GM23338 (cell line): ENCODE measurements at regions not wholly inside any gene's neighbourhood (a gene's known extent, or its start where the extent isn't known, plus 50 kb on each side); places are given as distances from the start of the nearest gene placed in this dataset.

Source experiments
- ATAC-seq: fragments of 200-7000 bp; cut with Tn5 transposase; 3 replicates; pipeline ENCODE4 v1.9.1; 2020
- DNase-seq: peaks from one replicate; pipeline ENCODE4 v3.0.0-alpha.2; 2015; ENCODE audit warnings: low spot score
- H2AFZ ChIP-seq: fragments of 200-600 bp; sonication (generic); 2 replicates; pipeline ENCODE4 v1.8.0; 2016; ENCODE audit warnings: antibody characterized with exemption, mild to moderate bottlenecking, moderate library complexity
- H3F3A ChIP-seq: fragments of 200-600 bp; sonication (generic); replicated peaks from 2 replicates; pipeline ENCODE4 v1.8.0; 2017; ENCODE audit warnings: antibody characterized with exemption, mixed run types, low read depth
- H3K27ac ChIP-seq: fragments of 200-600 bp; sonication (generic); 2 replicates; pipeline ENCODE4 v1.6.1; 2016; ENCODE audit warnings: low read depth
- H3K27me3 ChIP-seq: fragments of 200-600 bp; sonication (generic); 2 replicates; pipeline ENCODE4 v1.8.0; 2016; ENCODE audit warnings: mild to moderate bottlenecking, mixed run types, moderate library complexity; ENCODE audit not compliant: insufficient read depth
- H3K36me3 ChIP-seq: fragments of 200-600 bp; sonication (generic); 2 replicates; pipeline ENCODE4 v1.8.0; 2016; ENCODE audit warnings: mild to moderate bottlenecking; ENCODE audit not compliant: insufficient read depth
- H3K4me1 ChIP-seq: fragments of 200-600 bp; sonication (generic); 2 replicates; pipeline ENCODE4 v1.8.0; 2016; ENCODE audit warnings: mild to moderate bottlenecking, moderate library complexity; ENCODE audit not compliant: insufficient read depth
- H3K4me2 ChIP-seq: fragments of 200-600 bp; sonication (generic); 2 replicates; pipeline ENCODE4 v1.7.1; 2017; ENCODE audit warnings: mixed run types
- H3K4me3 ChIP-seq: fragments of 200-600 bp; sonication (generic); 2 replicates; pipeline ENCODE4 v1.6.1; 2016; ENCODE audit warnings: mixed run types
- H3K79me2 ChIP-seq: fragments of 200-600 bp; sonication (generic); replicated peaks from 2 replicates; pipeline ENCODE4 v1.8.0; 2017; ENCODE audit warnings: mild to moderate bottlenecking; ENCODE audit not compliant: insufficient read depth
- H3K9me2 ChIP-seq: fragments of 200-600 bp; sonication (generic); 2 replicates; pipeline ENCODE4 v1.8.0; 2017; ENCODE audit not compliant: insufficient read depth
- H4K20me1 ChIP-seq: fragments of 200-600 bp; sonication (generic); replicated peaks from 2 replicates; pipeline ENCODE4 v1.8.0; 2017; ENCODE audit warnings: mild to moderate bottlenecking; ENCODE audit not compliant: insufficient read depth
- H3K27ac Mint-ChIP-seq: 2 replicates; pipeline ENCODE4 v1.8.0; 2020; ENCODE audit warnings: inconsistent platforms, mild to moderate bottlenecking, moderate library complexity, mixed read lengths
- H3K27me3 Mint-ChIP-seq: 3 replicates; pipeline ENCODE4 v1.8.0; 2022; ENCODE audit warnings: low read depth, mild to moderate bottlenecking, moderate library complexity, mixed read lengths, inconsistent platforms; ENCODE audit not compliant: insufficient read depth, poor library complexity
- H3K36me3 Mint-ChIP-seq: 3 replicates; pipeline ENCODE4 v1.8.0; 2021; ENCODE audit warnings: low read depth, mild to moderate bottlenecking, inconsistent platforms, moderate library complexity, mixed read lengths
- H3K4me1 Mint-ChIP-seq: 3 replicates; pipeline ENCODE4 v1.8.0; 2020; ENCODE audit warnings: mild to moderate bottlenecking, inconsistent platforms, mixed read lengths
- H3K4me3 Mint-ChIP-seq: 3 replicates; pipeline ENCODE4 v1.8.0; 2021; ENCODE audit warnings: moderate library complexity, mild to moderate bottlenecking, inconsistent platforms, mixed read lengths
- H3K9me3 Mint-ChIP-seq: 3 replicates; pipeline ENCODE4 v1.8.0; 2020; ENCODE audit warnings: moderate library complexity, mild to moderate bottlenecking, inconsistent platforms, mixed read lengths
- CREB1 ChIP-seq: fragments of 250-450 bp; sonication (Bioruptor Pico); IDR thresholded peaks from 2 replicates; pipeline ENCODE4 v1.5.0; 2020; ENCODE audit warnings: low read depth, mild to moderate bottlenecking, moderate library complexity
- EZH2phosphoT487 ChIP-seq: fragments of 200-600 bp; sonication (generic); IDR thresholded peaks from one replicate; pipeline ENCODE4 v1.8.1; 2018; ENCODE audit warnings: antibody characterized with exemption; ENCODE audit not compliant: unreplicated experiment
- NANOG ChIP-seq: IDR thresholded peaks from 2 replicates; pipeline ENCODE4 v1.6.1; 2016; ENCODE audit warnings: antibody characterized with exemption, borderline replicate concordance
- POLR2AphosphoS5 ChIP-seq: IDR thresholded peaks from 2 replicates; pipeline ENCODE4 v1.6.1; 2016; ENCODE audit warnings: antibody characterized with exemption, low read depth
- ZNF114 ChIP-seq: fragments of 250-450 bp; sonication (Bioruptor Pico); IDR thresholded peaks from 2 replicates; pipeline ENCODE4 v1.5.0; 2020; ENCODE audit warnings: mild to moderate bottlenecking, moderate library complexity
- ZNF331 ChIP-seq: fragments of 250-450 bp; sonication (Bioruptor Pico); IDR thresholded peaks from 2 replicates; pipeline ENCODE4 v1.5.0; 2020; ENCODE audit warnings: low read depth, mild to moderate bottlenecking, moderate library complexity
- TF ChIP-seq, protein P1 (sequence below): IDR thresholded peaks from one replicate; pipeline ENCODE4 v1.6.1; 2018; ENCODE audit warnings: antibody characterized with exemption; ENCODE audit not compliant: unreplicated experiment
- TF ChIP-seq, protein P2 (sequence below): fragments of 250-450 bp; sonication (Bioruptor Pico); IDR thresholded peaks from 2 replicates; pipeline ENCODE4 v1.5.0; 2020; ENCODE audit warnings: mild to moderate bottlenecking, moderate library complexity
- TF ChIP-seq, protein P3 (sequence below), 2 experiments: fragments of 200-600 bp in 1 of 2; sonication (generic) in 1 of 2; conservative IDR thresholded peaks; 2 replicates each; pipeline versions ENCODE4 v1.5.1 to v1.6.1; 2016 to 2017; ENCODE audit warnings: antibody characterized with exemption in 2 of 2, low read depth in 2 of 2, mild to moderate bottlenecking in 2 of 2, moderate library complexity in 1 of 2

DNA sequence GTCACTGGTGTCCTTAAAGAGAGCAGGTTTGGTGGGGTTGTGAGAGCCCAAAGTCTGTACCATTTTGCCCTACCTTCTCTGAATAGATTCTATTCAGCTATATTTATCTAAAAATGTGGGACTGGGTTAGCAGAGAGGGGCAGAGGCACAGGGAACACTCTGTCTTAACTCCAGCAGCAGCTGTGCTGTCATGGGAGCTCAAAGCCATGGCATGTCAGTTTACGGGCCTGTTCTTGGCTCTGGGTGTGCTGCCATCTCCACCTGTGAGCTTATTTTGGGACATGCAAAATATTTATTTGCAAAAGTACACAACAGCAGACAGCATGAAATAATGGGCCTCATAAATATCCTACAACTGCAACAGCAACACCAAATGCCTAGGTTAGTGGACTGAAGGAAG is 129.6 kb upstream of the KCTD1 start:
- Histone ChIP-seq H3K4me1 (no peaks in the 10 kb centered on the region), H4K20me1 (no peaks in the 10 kb centered on the region), H3K4me3 (no peak overlapping the region), H3K36me3 (no peaks in the 10 kb centered on the region), H3F3A (no peaks in the 10 kb centered on the region), H3K27ac (no peak overlapping the region), H3K27me3 (peaks cover 25% of the 10 kb centered on the region), H3K4me2 (no peak overlapping the region), H3K9me2 (0 out of 2 replicates have a peak, but pooled peaks cover 10% of the 10 kb centered on the region), H3K79me2 (no peaks in the 10 kb centered on the region), H2AFZ (no peak overlapping the region)
- H3K27ac Mint-ChIP-seq = no peak overlapping the region
- DNase-seq = no peak
- peaks cover 3% of the 10 kb centered on the region; the same call in 1 of the 3 replicates for H3K36me3 Mint-ChIP-seq
- H3K27me3 Mint-ChIP-seq = peaks cover 4% of the 10 kb centered on the region
- peaks cover 12% of the 10 kb centered on the region; the same call in 2 of the 3 replicates for H3K9me3 Mint-ChIP-seq
- H3K4me1 Mint-ChIP-seq = no peaks in the 10 kb centered on the region
- TF ChIP-seq NANOG = no peak
- TF ChIP-seq, protein P1, sequence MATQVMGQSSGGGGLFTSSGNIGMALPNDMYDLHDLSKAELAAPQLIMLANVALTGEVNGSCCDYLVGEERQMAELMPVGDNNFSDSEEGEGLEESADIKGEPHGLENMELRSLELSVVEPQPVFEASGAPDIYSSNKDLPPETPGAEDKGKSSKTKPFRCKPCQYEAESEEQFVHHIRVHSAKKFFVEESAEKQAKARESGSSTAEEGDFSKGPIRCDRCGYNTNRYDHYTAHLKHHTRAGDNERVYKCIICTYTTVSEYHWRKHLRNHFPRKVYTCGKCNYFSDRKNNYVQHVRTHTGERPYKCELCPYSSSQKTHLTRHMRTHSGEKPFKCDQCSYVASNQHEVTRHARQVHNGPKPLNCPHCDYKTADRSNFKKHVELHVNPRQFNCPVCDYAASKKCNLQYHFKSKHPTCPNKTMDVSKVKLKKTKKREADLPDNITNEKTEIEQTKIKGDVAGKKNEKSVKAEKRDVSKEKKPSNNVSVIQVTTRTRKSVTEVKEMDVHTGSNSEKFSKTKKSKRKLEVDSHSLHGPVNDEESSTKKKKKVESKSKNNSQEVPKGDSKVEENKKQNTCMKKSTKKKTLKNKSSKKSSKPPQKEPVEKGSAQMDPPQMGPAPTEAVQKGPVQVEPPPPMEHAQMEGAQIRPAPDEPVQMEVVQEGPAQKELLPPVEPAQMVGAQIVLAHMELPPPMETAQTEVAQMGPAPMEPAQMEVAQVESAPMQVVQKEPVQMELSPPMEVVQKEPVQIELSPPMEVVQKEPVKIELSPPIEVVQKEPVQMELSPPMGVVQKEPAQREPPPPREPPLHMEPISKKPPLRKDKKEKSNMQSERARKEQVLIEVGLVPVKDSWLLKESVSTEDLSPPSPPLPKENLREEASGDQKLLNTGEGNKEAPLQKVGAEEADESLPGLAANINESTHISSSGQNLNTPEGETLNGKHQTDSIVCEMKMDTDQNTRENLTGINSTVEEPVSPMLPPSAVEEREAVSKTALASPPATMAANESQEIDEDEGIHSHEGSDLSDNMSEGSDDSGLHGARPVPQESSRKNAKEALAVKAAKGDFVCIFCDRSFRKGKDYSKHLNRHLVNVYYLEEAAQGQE = no peak
- TF ChIP-seq ZNF114 = no peak
- no peak for TF ChIP-seq ZNF331 (CRISPR knock-in tag)
- TF ChIP-seq, protein P2, sequence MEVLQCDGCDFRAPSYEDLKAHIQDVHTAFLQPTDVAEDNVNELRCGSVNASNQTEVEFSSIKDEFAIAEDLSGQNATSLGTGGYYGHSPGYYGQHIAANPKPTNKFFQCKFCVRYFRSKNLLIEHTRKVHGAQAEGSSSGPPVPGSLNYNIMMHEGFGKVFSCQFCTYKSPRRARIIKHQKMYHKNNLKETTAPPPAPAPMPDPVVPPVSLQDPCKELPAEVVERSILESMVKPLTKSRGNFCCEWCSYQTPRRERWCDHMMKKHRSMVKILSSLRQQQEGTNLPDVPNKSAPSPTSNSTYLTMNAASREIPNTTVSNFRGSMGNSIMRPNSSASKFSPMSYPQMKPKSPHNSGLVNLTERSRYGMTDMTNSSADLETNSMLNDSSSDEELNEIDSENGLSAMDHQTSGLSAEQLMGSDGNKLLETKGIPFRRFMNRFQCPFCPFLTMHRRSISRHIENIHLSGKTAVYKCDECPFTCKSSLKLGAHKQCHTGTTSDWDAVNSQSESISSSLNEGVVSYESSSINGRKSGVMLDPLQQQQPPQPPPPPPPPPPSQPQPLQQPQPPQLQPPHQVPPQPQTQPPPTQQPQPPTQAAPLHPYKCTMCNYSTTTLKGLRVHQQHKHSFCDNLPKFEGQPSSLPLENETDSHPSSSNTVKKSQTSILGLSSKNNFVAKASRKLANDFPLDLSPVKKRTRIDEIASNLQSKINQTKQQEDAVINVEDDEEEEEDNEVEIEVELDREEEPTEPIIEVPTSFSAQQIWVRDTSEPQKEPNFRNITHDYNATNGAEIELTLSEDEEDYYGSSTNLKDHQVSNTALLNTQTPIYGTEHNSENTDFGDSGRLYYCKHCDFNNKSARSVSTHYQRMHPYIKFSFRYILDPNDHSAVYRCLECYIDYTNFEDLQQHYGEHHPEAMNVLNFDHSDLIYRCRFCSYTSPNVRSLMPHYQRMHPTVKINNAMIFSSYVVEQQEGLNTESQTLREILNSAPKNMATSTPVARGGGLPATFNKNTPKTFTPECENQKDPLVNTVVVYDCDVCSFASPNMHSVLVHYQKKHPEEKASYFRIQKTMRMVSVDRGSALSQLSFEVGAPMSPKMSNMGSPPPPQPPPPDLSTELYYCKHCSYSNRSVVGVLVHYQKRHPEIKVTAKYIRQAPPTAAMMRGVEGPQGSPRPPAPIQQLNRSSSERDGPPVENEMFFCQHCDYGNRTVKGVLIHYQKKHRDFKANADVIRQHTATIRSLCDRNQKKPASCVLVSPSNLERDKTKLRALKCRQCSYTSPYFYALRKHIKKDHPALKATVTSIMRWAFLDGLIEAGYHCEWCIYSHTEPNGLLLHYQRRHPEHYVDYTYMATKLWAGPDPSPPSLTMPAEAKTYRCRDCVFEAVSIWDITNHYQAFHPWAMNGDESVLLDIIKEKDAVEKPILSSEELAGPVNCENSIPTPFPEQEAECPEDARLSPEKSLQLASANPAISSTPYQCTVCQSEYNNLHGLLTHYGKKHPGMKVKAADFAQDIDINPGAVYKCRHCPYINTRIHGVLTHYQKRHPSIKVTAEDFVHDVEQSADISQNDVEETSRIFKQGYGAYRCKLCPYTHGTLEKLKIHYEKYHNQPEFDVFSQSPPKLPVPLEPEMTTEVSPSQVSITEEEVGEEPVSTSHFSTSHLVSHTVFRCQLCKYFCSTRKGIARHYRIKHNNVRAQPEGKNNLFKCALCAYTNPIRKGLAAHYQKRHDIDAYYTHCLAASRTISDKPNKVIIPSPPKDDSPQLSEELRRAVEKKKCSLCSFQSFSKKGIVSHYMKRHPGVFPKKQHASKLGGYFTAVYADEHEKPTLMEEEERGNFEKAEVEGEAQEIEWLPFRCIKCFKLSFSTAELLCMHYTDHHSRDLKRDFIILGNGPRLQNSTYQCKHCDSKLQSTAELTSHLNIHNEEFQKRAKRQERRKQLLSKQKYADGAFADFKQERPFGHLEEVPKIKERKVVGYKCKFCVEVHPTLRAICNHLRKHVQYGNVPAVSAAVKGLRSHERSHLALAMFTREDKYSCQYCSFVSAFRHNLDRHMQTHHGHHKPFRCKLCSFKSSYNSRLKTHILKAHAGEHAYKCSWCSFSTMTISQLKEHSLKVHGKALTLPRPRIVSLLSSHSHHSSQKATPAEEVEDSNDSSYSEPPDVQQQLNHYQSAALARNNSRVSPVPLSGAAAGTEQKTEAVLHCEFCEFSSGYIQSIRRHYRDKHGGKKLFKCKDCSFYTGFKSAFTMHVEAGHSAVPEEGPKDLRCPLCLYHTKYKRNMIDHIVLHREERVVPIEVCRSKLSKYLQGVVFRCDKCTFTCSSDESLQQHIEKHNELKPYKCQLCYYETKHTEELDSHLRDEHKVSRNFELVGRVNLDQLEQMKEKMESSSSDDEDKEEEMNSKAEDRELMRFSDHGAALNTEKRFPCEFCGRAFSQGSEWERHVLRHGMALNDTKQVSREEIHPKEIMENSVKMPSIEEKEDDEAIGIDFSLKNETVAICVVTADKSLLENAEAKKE (CRISPR knock-in tag) = no peak
- no peak for TF ChIP-seq CREB1 (CRISPR knock-in tag)
- no peak for TF ChIP-seq EZH2phosphoT487
- TF ChIP-seq POLR2AphosphoS5 = no peak
- TF ChIP-seq, protein P3, sequence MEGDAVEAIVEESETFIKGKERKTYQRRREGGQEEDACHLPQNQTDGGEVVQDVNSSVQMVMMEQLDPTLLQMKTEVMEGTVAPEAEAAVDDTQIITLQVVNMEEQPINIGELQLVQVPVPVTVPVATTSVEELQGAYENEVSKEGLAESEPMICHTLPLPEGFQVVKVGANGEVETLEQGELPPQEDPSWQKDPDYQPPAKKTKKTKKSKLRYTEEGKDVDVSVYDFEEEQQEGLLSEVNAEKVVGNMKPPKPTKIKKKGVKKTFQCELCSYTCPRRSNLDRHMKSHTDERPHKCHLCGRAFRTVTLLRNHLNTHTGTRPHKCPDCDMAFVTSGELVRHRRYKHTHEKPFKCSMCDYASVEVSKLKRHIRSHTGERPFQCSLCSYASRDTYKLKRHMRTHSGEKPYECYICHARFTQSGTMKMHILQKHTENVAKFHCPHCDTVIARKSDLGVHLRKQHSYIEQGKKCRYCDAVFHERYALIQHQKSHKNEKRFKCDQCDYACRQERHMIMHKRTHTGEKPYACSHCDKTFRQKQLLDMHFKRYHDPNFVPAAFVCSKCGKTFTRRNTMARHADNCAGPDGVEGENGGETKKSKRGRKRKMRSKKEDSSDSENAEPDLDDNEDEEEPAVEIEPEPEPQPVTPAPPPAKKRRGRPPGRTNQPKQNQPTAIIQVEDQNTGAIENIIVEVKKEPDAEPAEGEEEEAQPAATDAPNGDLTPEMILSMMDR (conservative IDR thresholded peaks at IDR 0.05; ENCODE audit: low read depth in 2 of 2) = no peak
- ATAC-seq = no peak
- no peak overlapping the region for H3K4me3 Mint-ChIP-seq
